ENCODE measurements at regions not wholly inside any gene's neighbourhood (a gene's known extent, or its start where the extent isn't known, plus 50 kb on each side); places are given as distances from the start of the nearest gene placed in this dataset.
"Not testable (repeated sequence)": the region's sequence is repeated elsewhere in the genome, so short reads cannot be mapped to it uniquely, and the experiment has no call there.

DNA sequence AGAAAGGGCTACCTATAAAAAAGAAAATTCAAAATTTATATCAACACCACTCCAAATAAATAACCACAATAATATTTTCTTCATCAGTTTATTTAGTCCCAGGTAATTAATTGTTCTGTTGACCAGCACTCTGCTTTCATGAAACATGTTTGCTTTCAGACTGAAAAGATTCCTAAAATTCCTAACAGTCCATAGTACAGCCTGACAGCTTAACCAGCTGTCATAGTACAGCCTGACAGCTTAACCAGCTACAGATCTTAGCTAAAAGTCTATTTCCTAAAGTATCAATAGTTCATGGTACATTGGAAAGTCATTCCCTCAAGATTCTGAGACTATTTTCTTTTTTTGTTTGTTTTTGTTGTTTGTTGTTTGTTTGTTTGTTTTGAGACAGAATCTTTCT is 144.1 kb upstream of the DDX53 start:
- Histone ChIP-seq H3K4me2 (ENCODE audit: insufficient read depth, low read length, poor library complexity, severe bottlenecking) (no peak overlapping the region), H3K27ac (replicated peaks; ENCODE audit: low read length) (no peak overlapping the region), H2AFZ (ENCODE audit: low read length) (no peak overlapping the region), H4K8ac (ENCODE audit: low read depth, low read length) (no peak overlapping the region), H4K91ac (ENCODE audit: low read depth, low read length, poor library complexity) (no peak overlapping the region), H3K79me1 (ENCODE audit: low read depth, low read length) (no peaks in the 10 kb centered on the region), H3K36me3 (replicated peaks in 1 of 2; ENCODE audit: control insufficient read depth in 2 of 2, insufficient read depth in 2 of 2, low read length in 2 of 2) (no peaks in the 10 kb centered on the region), H3K9me3 (replicated peaks in 1 of 2; ENCODE audit: control insufficient read depth in 2 of 2, insufficient read depth in 1 of 2, low read depth in 1 of 2, low read length in 2 of 2) (no peaks in the 10 kb centered on the region), H2BK120ac (ENCODE audit: low read depth, low read length) (no peak overlapping the region), H2AK5ac (ENCODE audit: low read depth, low read length) (no peak overlapping the region), H2BK12ac (ENCODE audit: low read length) (no peak overlapping the region), H2BK5ac (ENCODE audit: low read length) (no peak overlapping the region), H2BK15ac (ENCODE audit: low read length) (no peak overlapping the region), H3K14ac (ENCODE audit: low read length) (no peak overlapping the region), H3K27me3 (ENCODE audit: control insufficient read depth in 3 of 3, insufficient read depth in 3 of 3, low read depth in 1 of 3, low read length in 3 of 3) (no peaks in the 10 kb centered on the region), H3K4me3 (ENCODE audit: low read length in 2 of 2) (no peak overlapping the region), H3K4me1 (ENCODE audit: control insufficient read depth in 2 of 2, insufficient read depth in 1 of 2, low read depth in 1 of 2, low read length in 2 of 2) (no peaks in the 10 kb centered on the region), H3K4ac (ENCODE audit: low read length) (no peak overlapping the region), H3K23ac (ENCODE audit: low read depth, low read length, poor library complexity) (no peak overlapping the region), H3K9ac (ENCODE audit: low read depth, low read length, poor library complexity) (no peak overlapping the region), H3K18ac (ENCODE audit: low read length) (no peak overlapping the region)
- no peak for DNase-seq (ENCODE audit: low spot score)

DNA sequence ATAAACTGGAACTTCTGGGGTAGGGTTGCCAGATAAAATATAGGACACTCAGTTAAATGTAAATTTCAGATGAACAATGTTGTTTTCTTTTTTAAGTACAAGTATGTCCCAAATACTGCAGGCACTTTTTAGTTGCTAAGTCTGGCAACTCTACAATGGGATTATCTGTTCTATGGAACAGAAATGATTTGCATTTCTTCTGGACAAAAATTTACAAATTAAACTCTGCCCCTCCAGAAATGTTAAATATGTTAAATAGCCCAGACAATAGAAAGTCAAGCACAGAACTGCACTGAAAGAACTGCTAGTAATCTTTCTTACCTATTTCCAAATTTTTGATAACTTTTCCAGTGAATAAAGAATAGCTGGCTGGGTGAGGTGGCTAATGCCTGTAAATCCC is 140.1 kb upstream of the DDX53 start:
- no peak overlapping the region for H3K23ac ChIP-seq (ENCODE audit: low read depth, low read length, poor library complexity)

DNA sequence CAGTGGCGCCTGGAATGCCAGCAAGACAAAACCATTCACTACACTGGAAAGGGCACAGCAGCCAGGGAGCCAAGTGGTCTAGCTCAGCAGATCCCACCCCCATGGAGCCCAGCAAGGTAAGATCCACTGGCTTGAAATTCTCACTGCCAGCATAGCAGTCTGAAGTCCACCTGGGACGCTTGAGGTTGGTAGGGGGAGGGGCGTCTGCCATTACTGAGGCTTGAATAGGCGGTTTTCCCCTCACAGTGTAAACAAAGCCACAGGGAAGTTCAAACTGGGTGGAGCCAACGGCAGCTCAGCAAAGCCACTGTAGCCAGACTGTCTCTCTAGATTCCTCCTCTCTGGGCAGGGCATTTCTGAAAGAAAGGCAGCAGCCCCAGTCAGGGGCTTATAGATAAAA is 133.0 kb upstream of the DDX53 start:
- H2AFZ ChIP-seq (ENCODE audit: low read length); H3K4me2 ChIP-seq (ENCODE audit: insufficient read depth, low read length, poor library complexity, severe bottlenecking); H3K4ac ChIP-seq (ENCODE audit: low read length); H3K9ac ChIP-seq (ENCODE audit: low read depth, low read length, poor library complexity); H3K14ac ChIP-seq (ENCODE audit: low read length); H3K36me3 ChIP-seq (replicated peaks in 1 of 2; ENCODE audit: control insufficient read depth in 2 of 2, insufficient read depth in 2 of 2, low read length in 2 of 2); H3K4me1 ChIP-seq (ENCODE audit: control insufficient read depth in 2 of 2, insufficient read depth in 1 of 2, low read depth in 1 of 2, low read length in 2 of 2); H3K27ac ChIP-seq (replicated peaks; ENCODE audit: low read length); H2BK15ac ChIP-seq (ENCODE audit: low read length); H2BK120ac ChIP-seq (ENCODE audit: low read depth, low read length); DNase-seq (ENCODE audit: low spot score); H3K4me3 ChIP-seq (ENCODE audit: low read length in 2 of 2); H3K23ac ChIP-seq (ENCODE audit: low read depth, low read length, poor library complexity); H3K9me3 ChIP-seq (replicated peaks in 1 of 2; ENCODE audit: control insufficient read depth in 2 of 2, insufficient read depth in 1 of 2, low read depth in 1 of 2, low read length in 2 of 2); H2AK5ac ChIP-seq (ENCODE audit: low read depth, low read length); H3K18ac ChIP-seq (ENCODE audit: low read length); H3K79me1 ChIP-seq (ENCODE audit: low read depth, low read length); H2BK12ac ChIP-seq (ENCODE audit: low read length); H2BK5ac ChIP-seq (ENCODE audit: low read length); H3K27me3 ChIP-seq (ENCODE audit: control insufficient read depth in 3 of 3, insufficient read depth in 3 of 3, low read depth in 1 of 3, low read length in 3 of 3); H4K91ac ChIP-seq (ENCODE audit: low read depth, low read length, poor library complexity); H4K8ac ChIP-seq (ENCODE audit: low read depth, low read length): not testable (repeated sequence)
- WGBS, 2 donors (ENCODE audit: extremely low coverage in 2 of 2, insufficient read length in 2 of 2, insufficient replicate concordance in 1 of 2), result no CpG with 5 or more reads among the region's 5 CpGs

More for the DNA sequence above, 140.1 kb upstream of the DDX53 start:
- Histone ChIP-seq H3K9ac (ENCODE audit: low read depth, low read length, poor library complexity) (no peak overlapping the region), H2BK120ac (ENCODE audit: low read depth, low read length) (no peak overlapping the region), H3K4me3 (ENCODE audit: low read length in 2 of 2) (no peak overlapping the region), H2AK5ac (ENCODE audit: low read depth, low read length) (no peak overlapping the region), H3K4me2 (ENCODE audit: insufficient read depth, low read length, poor library complexity, severe bottlenecking) (no peak overlapping the region), H2BK15ac (ENCODE audit: low read length) (no peak overlapping the region), H4K8ac (ENCODE audit: low read depth, low read length) (no peak overlapping the region), H2AFZ (ENCODE audit: low read length) (no peak overlapping the region), H3K14ac (ENCODE audit: low read length) (no peak overlapping the region), H3K79me1 (ENCODE audit: low read depth, low read length) (no peaks in the 10 kb centered on the region), H3K27ac (replicated peaks; ENCODE audit: low read length) (no peak overlapping the region), H3K36me3 (replicated peaks in 1 of 2; ENCODE audit: control insufficient read depth in 2 of 2, insufficient read depth in 2 of 2, low read length in 2 of 2) (no peaks in the 10 kb centered on the region), H3K4ac (ENCODE audit: low read length) (no peak overlapping the region), H4K91ac (ENCODE audit: low read depth, low read length, poor library complexity) (no peak overlapping the region), H2BK12ac (ENCODE audit: low read length) (no peak overlapping the region), H3K27me3 (ENCODE audit: control insufficient read depth in 3 of 3, insufficient read depth in 3 of 3, low read depth in 1 of 3, low read length in 3 of 3) (no peaks in the 10 kb centered on the region), H3K9me3 (replicated peaks in 1 of 2; ENCODE audit: control insufficient read depth in 2 of 2, insufficient read depth in 1 of 2, low read depth in 1 of 2, low read length in 2 of 2) (no peaks in the 10 kb centered on the region), H3K18ac (ENCODE audit: low read length) (no peak overlapping the region), H2BK5ac (ENCODE audit: low read length) (no peak overlapping the region), H3K4me1 (ENCODE audit: control insufficient read depth in 2 of 2, insufficient read depth in 1 of 2, low read depth in 1 of 2, low read length in 2 of 2) (no peaks in the 10 kb centered on the region)
- no peak for DNase-seq (ENCODE audit: low spot score)

DNA sequence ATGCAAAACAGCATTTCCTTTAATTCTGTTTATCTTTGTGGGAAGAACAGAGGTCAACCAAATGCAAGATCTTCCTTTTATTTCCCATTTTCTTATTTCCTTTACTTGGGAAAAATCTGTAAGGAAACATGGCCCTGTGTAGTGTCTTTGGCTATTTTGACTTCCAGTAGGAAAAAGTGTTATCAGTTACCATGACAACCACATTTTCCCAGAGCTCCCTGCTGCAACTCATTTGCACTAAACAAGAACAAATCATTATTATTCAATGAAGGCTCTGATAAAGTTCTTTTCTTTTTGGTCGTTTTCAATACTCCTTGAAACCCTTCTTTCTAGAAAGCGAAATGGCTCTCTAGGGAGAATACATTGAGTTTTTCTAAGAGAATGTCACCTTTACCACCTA is 117.2 kb upstream of the DDX53 start:
- Histone ChIP-seq H3K4ac (ENCODE audit: low read length) (no peak overlapping the region), H3K4me3 (ENCODE audit: low read length in 2 of 2) (no peak overlapping the region), H2BK5ac (ENCODE audit: low read length) (no peak overlapping the region), H2BK120ac (ENCODE audit: low read depth, low read length) (no peak overlapping the region), H4K91ac (ENCODE audit: low read depth, low read length, poor library complexity) (no peak overlapping the region), H3K27me3 (ENCODE audit: control insufficient read depth in 3 of 3, insufficient read depth in 3 of 3, low read depth in 1 of 3, low read length in 3 of 3) (no peaks in the 10 kb centered on the region), H2BK15ac (ENCODE audit: low read length) (no peak overlapping the region), H3K18ac (ENCODE audit: low read length) (no peak overlapping the region), H3K27ac (replicated peaks; ENCODE audit: low read length) (no peak overlapping the region), H3K23ac (ENCODE audit: low read depth, low read length, poor library complexity) (no peak overlapping the region), H2AFZ (ENCODE audit: low read length) (no peak overlapping the region), H3K9ac (ENCODE audit: low read depth, low read length, poor library complexity) (no peak overlapping the region), H3K36me3 (replicated peaks in 1 of 2; ENCODE audit: control insufficient read depth in 2 of 2, insufficient read depth in 2 of 2, low read length in 2 of 2) (no peaks in the 10 kb centered on the region), H3K9me3 (replicated peaks in 1 of 2; ENCODE audit: control insufficient read depth in 2 of 2, insufficient read depth in 1 of 2, low read depth in 1 of 2, low read length in 2 of 2) (no peaks in the 10 kb centered on the region), H4K8ac (ENCODE audit: low read depth, low read length) (no peak overlapping the region), H3K79me1 (ENCODE audit: low read depth, low read length) (no peaks in the 10 kb centered on the region), H3K14ac (ENCODE audit: low read length) (no peak overlapping the region), H2AK5ac (ENCODE audit: low read depth, low read length) (no peak overlapping the region), H2BK12ac (ENCODE audit: low read length) (no peak overlapping the region), H3K4me1 (ENCODE audit: control insufficient read depth in 2 of 2, insufficient read depth in 1 of 2, low read depth in 1 of 2, low read length in 2 of 2) (no peaks in the 10 kb centered on the region), H3K4me2 (ENCODE audit: insufficient read depth, low read length, poor library complexity, severe bottlenecking) (no peak overlapping the region)
- no peak for DNase-seq (ENCODE audit: low spot score)
- no CpG with 5 or more reads among the region's 2 CpGs for WGBS, 2 donors (ENCODE audit: extremely low coverage in 2 of 2, insufficient read length in 2 of 2, insufficient replicate concordance in 1 of 2)

Measured in neuronal stem cell (in vitro differentiated cells).